ENCODE measurements at regions not wholly inside any gene's neighbourhood (a gene's known extent, or its start where the extent isn't known, plus 50 kb on each side); places are given as distances from the start of the nearest gene placed in this dataset.
"Not testable (repeated sequence)": the region's sequence is repeated elsewhere in the genome, so short reads cannot be mapped to it uniquely, and the experiment has no call there.

DNA sequence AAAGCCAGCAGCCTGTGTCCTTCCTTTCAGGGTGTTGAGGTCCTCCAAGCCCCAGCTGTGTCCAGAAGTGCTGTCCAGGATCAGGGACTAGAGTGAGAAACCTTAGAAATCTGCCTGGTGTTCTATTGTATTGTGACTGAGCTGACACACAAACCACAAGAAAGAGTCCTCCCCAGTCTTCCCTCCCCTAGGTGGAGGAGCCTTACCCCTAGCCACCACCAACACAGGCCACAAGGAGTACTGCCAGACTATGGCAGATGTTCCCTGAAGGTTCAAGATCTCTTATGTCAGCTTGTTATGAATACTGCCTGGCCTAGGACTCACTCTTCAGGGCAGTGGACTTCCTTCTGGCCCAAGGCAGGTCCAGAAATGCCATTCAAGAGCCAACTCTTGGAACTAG is 514.1 kb upstream of the PITX2 start:
- Histone ChIP-seq H3K9ac (ENCODE audit: low read length) (no peak overlapping the region), H3K4me2 (ENCODE audit: low read depth, low read length) (no peak overlapping the region), H3K27ac (ENCODE audit: low read length) (no peak overlapping the region), H3K36me3 (replicated peaks; ENCODE audit: insufficient read depth, low read length) (no peaks in the 10 kb centered on the region), H3K79me2 (ENCODE audit: low read length) (no peaks in the 10 kb centered on the region), H3K9me3 (replicated peaks; ENCODE audit: insufficient read depth, low read length) (no peaks in the 10 kb centered on the region), H3K27me3 (replicated peaks; ENCODE audit: insufficient read depth, low read length) (no peaks in the 10 kb centered on the region), H4K20me1 (ENCODE audit: insufficient read depth, low read length) (no peaks in the 10 kb centered on the region), H3F3A (ENCODE audit: insufficient read depth, low read length) (no peaks in the 10 kb centered on the region), H2AFZ (ENCODE audit: low read length) (no peak overlapping the region), H3K4me3 (ENCODE audit: low read length) (no peak overlapping the region), H3K9me2 (replicated peaks; ENCODE audit: insufficient read depth, low read length) (no peaks in the 10 kb centered on the region), H3K4me1 (ENCODE audit: low read length) (no peaks in the 10 kb centered on the region)
- DNase-seq: no peak
- TF ChIP-seq EZH2 (optimal IDR thresholded peaks at IDR 0.05; ENCODE audit: low read depth, low read length): no peak
- TF ChIP-seq EZH2phosphoT487 (IDR thresholded peaks at IDR 0.05; ENCODE audit: low read length): no peak
- TF ChIP-seq, protein P1, sequence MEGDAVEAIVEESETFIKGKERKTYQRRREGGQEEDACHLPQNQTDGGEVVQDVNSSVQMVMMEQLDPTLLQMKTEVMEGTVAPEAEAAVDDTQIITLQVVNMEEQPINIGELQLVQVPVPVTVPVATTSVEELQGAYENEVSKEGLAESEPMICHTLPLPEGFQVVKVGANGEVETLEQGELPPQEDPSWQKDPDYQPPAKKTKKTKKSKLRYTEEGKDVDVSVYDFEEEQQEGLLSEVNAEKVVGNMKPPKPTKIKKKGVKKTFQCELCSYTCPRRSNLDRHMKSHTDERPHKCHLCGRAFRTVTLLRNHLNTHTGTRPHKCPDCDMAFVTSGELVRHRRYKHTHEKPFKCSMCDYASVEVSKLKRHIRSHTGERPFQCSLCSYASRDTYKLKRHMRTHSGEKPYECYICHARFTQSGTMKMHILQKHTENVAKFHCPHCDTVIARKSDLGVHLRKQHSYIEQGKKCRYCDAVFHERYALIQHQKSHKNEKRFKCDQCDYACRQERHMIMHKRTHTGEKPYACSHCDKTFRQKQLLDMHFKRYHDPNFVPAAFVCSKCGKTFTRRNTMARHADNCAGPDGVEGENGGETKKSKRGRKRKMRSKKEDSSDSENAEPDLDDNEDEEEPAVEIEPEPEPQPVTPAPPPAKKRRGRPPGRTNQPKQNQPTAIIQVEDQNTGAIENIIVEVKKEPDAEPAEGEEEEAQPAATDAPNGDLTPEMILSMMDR (IDR thresholded peaks at IDR 0.05; ENCODE audit: low read length): no peak

DNA sequence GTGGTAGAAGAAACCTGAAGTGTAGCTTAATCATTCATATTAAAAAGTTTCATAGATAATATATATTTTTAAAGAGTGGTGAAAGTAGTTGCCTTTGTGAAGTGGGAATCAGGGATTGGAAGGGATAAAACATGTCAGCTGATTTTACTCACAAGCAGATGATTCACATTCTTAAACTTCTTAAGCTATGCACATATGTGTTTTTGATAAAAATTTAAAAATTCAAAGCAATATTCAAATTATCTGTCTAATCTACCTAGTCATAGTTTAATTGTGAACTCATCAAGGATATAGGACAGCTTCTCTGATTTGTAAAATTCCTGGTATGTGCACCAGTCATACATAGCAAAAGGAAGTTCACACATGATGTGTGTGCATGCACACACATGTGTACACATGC is 520.6 kb upstream of the PITX2 start:
- Histone ChIP-seq H3F3A (ENCODE audit: insufficient read depth, low read length) (no peaks in the 10 kb centered on the region), H3K4me1 (ENCODE audit: low read length) (no peaks in the 10 kb centered on the region), H3K79me2 (ENCODE audit: low read length) (no peaks in the 10 kb centered on the region), H3K9ac (ENCODE audit: low read length) (no peak overlapping the region), H3K36me3 (replicated peaks; ENCODE audit: insufficient read depth, low read length) (no peaks in the 10 kb centered on the region), H3K27me3 (replicated peaks; ENCODE audit: insufficient read depth, low read length) (no peaks in the 10 kb centered on the region), H3K4me3 (ENCODE audit: low read length) (no peak overlapping the region), H3K27ac (ENCODE audit: low read length) (no peak overlapping the region), H3K4me2 (ENCODE audit: low read depth, low read length) (no peak overlapping the region), H3K9me3 (replicated peaks; ENCODE audit: insufficient read depth, low read length) (no peaks in the 10 kb centered on the region), H4K20me1 (ENCODE audit: insufficient read depth, low read length) (no peaks in the 10 kb centered on the region), H2AFZ (ENCODE audit: low read length) (no peak overlapping the region), H3K9me2 (replicated peaks; ENCODE audit: insufficient read depth, low read length) (no peaks in the 10 kb centered on the region)
- DNase-seq: no peak
- TF ChIP-seq, protein P1 (IDR thresholded peaks at IDR 0.05; ENCODE audit: low read length): no peak
- no peak for TF ChIP-seq EZH2 (optimal IDR thresholded peaks at IDR 0.05; ENCODE audit: low read depth, low read length)

DNA sequence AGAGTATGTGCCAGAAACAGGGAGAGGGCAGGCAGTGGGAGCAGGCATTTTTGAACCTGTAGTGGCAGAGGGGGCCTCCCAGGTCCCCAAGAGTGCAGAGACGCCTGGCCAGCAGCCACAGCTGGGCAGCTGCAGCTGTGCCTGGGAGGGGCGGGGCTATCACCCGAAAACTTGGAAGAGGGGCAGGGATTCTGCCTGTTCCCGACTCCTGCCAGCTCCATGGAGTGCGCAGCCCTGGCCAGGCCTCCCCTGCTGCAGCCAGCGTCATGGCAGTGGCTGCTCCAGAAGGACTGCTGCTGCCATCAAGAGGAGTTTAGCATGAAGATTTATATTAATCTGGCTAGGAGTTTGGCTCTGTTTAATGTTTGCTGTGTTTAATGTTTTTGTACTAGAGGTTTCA is 532.1 kb upstream of the PITX2 start:
- H3K27ac ChIP-seq (ENCODE audit: low read length): no peak overlapping the region
- H3K9me3 ChIP-seq (replicated peaks; ENCODE audit: insufficient read depth, low read length): no peaks in the 10 kb centered on the region
- no peaks in the 10 kb centered on the region for H3K79me2 ChIP-seq (ENCODE audit: low read length)
- no peak overlapping the region for H3K4me3 ChIP-seq (ENCODE audit: low read length)
- H4K20me1 ChIP-seq (ENCODE audit: insufficient read depth, low read length): no peaks in the 10 kb centered on the region
- no peaks in the 10 kb centered on the region for H3K36me3 ChIP-seq (replicated peaks; ENCODE audit: insufficient read depth, low read length)
- no peaks in the 10 kb centered on the region for H3F3A ChIP-seq (ENCODE audit: insufficient read depth, low read length)
- no peak overlapping the region for H3K9ac ChIP-seq (ENCODE audit: low read length)
- H2AFZ ChIP-seq (ENCODE audit: low read length): no peak overlapping the region
- no peaks in the 10 kb centered on the region for H3K9me2 ChIP-seq (replicated peaks; ENCODE audit: insufficient read depth, low read length)
- H3K4me2 ChIP-seq (ENCODE audit: low read depth, low read length): no peak overlapping the region
- no peaks in the 10 kb centered on the region for H3K4me1 ChIP-seq (ENCODE audit: low read length)
- TF ChIP-seq EZH2 (optimal IDR thresholded peaks at IDR 0.05; ENCODE audit: low read depth, low read length): no peak
- TF ChIP-seq, protein P1 (IDR thresholded peaks at IDR 0.05; ENCODE audit: low read length): no peak
- no peak for TF ChIP-seq EZH2phosphoT487 (IDR thresholded peaks at IDR 0.05; ENCODE audit: low read length)
- H3K27me3 ChIP-seq (replicated peaks; ENCODE audit: insufficient read depth, low read length): no peaks in the 10 kb centered on the region
- DNase-seq: no peak

DNA sequence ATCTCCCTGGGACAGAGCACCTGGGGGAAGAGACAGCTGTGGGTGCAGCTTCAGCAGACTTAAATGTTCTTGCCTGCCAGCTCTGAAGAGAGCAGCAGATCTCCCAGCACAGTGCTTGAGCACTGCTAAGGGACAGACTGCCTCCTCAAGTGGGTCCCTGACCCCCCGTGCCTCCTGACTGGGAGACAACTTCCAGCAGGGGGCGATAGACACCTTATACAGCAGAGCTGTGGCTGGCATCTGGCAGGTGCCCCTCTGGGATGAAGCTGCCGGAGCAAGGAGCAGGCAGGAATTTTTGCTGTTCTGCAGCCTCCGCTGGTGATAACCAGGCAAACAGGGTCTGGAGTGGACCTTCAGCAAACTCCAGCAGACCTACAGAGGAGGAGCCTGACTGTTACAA is 541.7 kb upstream of the PITX2 start:
- DNase-seq: not testable (repeated sequence)

More for the DNA sequence above, 541.7 kb upstream of the PITX2 start:
- not testable (repeated sequence) for H3K27ac ChIP-seq (ENCODE audit: low read length); H3K9ac ChIP-seq (ENCODE audit: low read length); H3K9me3 ChIP-seq (replicated peaks; ENCODE audit: insufficient read depth, low read length); H4K20me1 ChIP-seq (ENCODE audit: insufficient read depth, low read length); H2AFZ ChIP-seq (ENCODE audit: low read length); H3K79me2 ChIP-seq (ENCODE audit: low read length); H3K9me2 ChIP-seq (replicated peaks; ENCODE audit: insufficient read depth, low read length); H3F3A ChIP-seq (ENCODE audit: insufficient read depth, low read length); H3K4me3 ChIP-seq (ENCODE audit: low read length); H3K27me3 ChIP-seq (replicated peaks; ENCODE audit: insufficient read depth, low read length); H3K36me3 ChIP-seq (replicated peaks; ENCODE audit: insufficient read depth, low read length); H3K4me2 ChIP-seq (ENCODE audit: low read depth, low read length); H3K4me1 ChIP-seq (ENCODE audit: low read length)

Measured in MM.1S (cell line).